ENCODE measurements at regions not wholly inside any gene's neighbourhood (a gene's known extent, or its start where the extent isn't known, plus 50 kb on each side); places are given as distances from the start of the nearest gene placed in this dataset.

GRCh38 chr2:146068051-146068450, 1548.1 kb upstream of the ZEB2 start:
- TF ChIP-seq CTCF (conservative IDR thresholded peaks at IDR 0.05; ENCODE audit: low read depth, low read length) (no peak), EZH2 (IDR thresholded peaks at IDR 0.05; ENCODE audit: low read length, unreplicated experiment) (no peak)

Measured in PC-3 (cell line).